ENCODE measurements at regions not wholly inside any gene's neighbourhood (a gene's known extent, or its start where the extent isn't known, plus 50 kb on each side); places are given as distances from the start of the nearest gene placed in this dataset.

- H2AFZ ChIP-seq (ENCODE audit: insufficient read depth, low read depth, low read length, poor library complexity, severe bottlenecking), result no peak overlapping the region
- CTCF ChIA-PET, result no interaction called here
- no peaks in the 10 kb centered on the region for H3K9me3 Mint-ChIP-seq (ENCODE audit: insufficient read depth)
- H3K9me3 ChIP-seq (ENCODE audit: control extremely low read depth in 1 of 3, control insufficient read depth in 2 of 3, insufficient read depth in 1 of 3, low read length in 2 of 3), result peaks cover 0 to 5% (median 0%) of the 10 kb centered on the region in 3 donors
- no peak overlapping the region for H3K4me3 Mint-ChIP-seq
- no peaks in the 10 kb centered on the region for H3K79me2 ChIP-seq (ENCODE audit: control insufficient read depth, insufficient read depth, low read length)
- no peak for ATAC-seq (ENCODE audit: low read depth)
- no peaks in the 10 kb centered on the region for H3K4me1 Mint-ChIP-seq
- H3K27me3 Mint-ChIP-seq, result no peaks in the 10 kb centered on the region
- intact Hi-C loops (cut with micrococcal nuclease), result no loop called here
- no peaks in the 10 kb centered on the region for H3K4me1 ChIP-seq (ENCODE audit: control insufficient read depth in 2 of 2, insufficient read depth in 2 of 2, low read length in 2 of 2)
- 90% methylated on average over 2 of the region's 4 CpGs for WGBS (ENCODE audit: insufficient coverage)
- H3K27ac Mint-ChIP-seq, result no peak overlapping the region
- H3K27ac ChIP-seq (ENCODE audit: low read length in 2 of 2), result no peak overlapping the region
- H3K27me3 ChIP-seq (replicated peaks in 1 of 4; ENCODE audit: control extremely low read depth in 1 of 4, control insufficient read depth in 3 of 4, insufficient read depth in 4 of 4, low read length in 3 of 4), result no peaks in the 10 kb centered on the region
- DNase-seq, result no peak
- no peaks in the 10 kb centered on the region for H3K36me3 ChIP-seq (replicated peaks in 1 of 2; ENCODE audit: control extremely low read depth in 1 of 2, control insufficient read depth in 1 of 2, extremely low read depth in 1 of 2, insufficient read depth in 2 of 2, low read length in 1 of 2)
- TF ChIP-seq CTCF (IDR thresholded peaks at IDR 0.05), result no peak
- TF ChIP-seq EZH2 (IDR thresholded peaks at IDR 0.05; ENCODE audit: borderline replicate concordance, insufficient read depth, low read depth, low read length, poor library complexity, severe bottlenecking), result no peak
- H3K9ac ChIP-seq (ENCODE audit: low read length), result no peak overlapping the region
- H3K4me2 ChIP-seq (replicated peaks; ENCODE audit: low read depth, low read length, poor library complexity, severe bottlenecking), result no peak overlapping the region
- H4K20me1 ChIP-seq (ENCODE audit: control insufficient read depth, insufficient read depth, low read length, poor library complexity, severe bottlenecking), result no peaks in the 10 kb centered on the region
- POLR2A ChIA-PET, result no interaction called here
- H3K4me3 ChIP-seq (ENCODE audit: control extremely low read depth in 1 of 5, extremely low read depth in 1 of 5, insufficient read depth in 1 of 5, low read depth in 2 of 5, low read length in 4 of 5), result no peak overlapping the region
Observed at GRCh38 chr4:125725957-125726525, 411.3 kb downstream of the FAT4 start.

- DNase-seq (no peak), ATAC-seq (ENCODE audit: low read depth) (no peak)
- Histone ChIP-seq H3K79me2 (ENCODE audit: control insufficient read depth, insufficient read depth, low read length) (no peaks in the 10 kb centered on the region), H3K9me3 (ENCODE audit: control extremely low read depth in 1 of 3, control insufficient read depth in 2 of 3, insufficient read depth in 1 of 3, low read length in 2 of 3) (peaks cover 0 to 5% (median 0%) of the 10 kb centered on the region in 3 donors), H3K27ac (ENCODE audit: low read length in 2 of 2) (no peak overlapping the region), H4K20me1 (ENCODE audit: control insufficient read depth, insufficient read depth, low read length, poor library complexity, severe bottlenecking) (no peaks in the 10 kb centered on the region), H3K36me3 (replicated peaks in 1 of 2; ENCODE audit: control extremely low read depth in 1 of 2, control insufficient read depth in 1 of 2, extremely low read depth in 1 of 2, insufficient read depth in 2 of 2, low read length in 1 of 2) (no peaks in the 10 kb centered on the region), H3K4me1 (ENCODE audit: control insufficient read depth in 2 of 2, insufficient read depth in 2 of 2, low read length in 2 of 2) (no peaks in the 10 kb centered on the region), H3K4me3 (ENCODE audit: control extremely low read depth in 1 of 5, extremely low read depth in 1 of 5, insufficient read depth in 1 of 5, low read depth in 2 of 5, low read length in 4 of 5) (no peak overlapping the region), H3K4me2 (replicated peaks; ENCODE audit: low read depth, low read length, poor library complexity, severe bottlenecking) (no peak overlapping the region), H3K27me3 (replicated peaks in 1 of 4; ENCODE audit: control extremely low read depth in 1 of 4, control insufficient read depth in 3 of 4, insufficient read depth in 4 of 4, low read length in 3 of 4) (no peaks in the 10 kb centered on the region), H3K9ac (ENCODE audit: low read length) (no peak overlapping the region), H2AFZ (ENCODE audit: insufficient read depth, low read depth, low read length, poor library complexity, severe bottlenecking) (no peak overlapping the region)
- Mint-ChIP-seq H3K9me3 (ENCODE audit: insufficient read depth) (peaks cover under 1% of the 10 kb centered on the region), H3K4me3 (no peak overlapping the region), H3K4me1 (no peaks in the 10 kb centered on the region), H3K27me3 (no peaks in the 10 kb centered on the region), H3K27ac (no peak overlapping the region)
- POLR2A ChIA-PET, result no interaction called here
- CTCF ChIA-PET, result no interaction called here
- intact Hi-C loops (cut with micrococcal nuclease), result no loop called here
- TF ChIP-seq EZH2 (IDR thresholded peaks at IDR 0.05; ENCODE audit: borderline replicate concordance, insufficient read depth, low read depth, low read length, poor library complexity, severe bottlenecking) (no peak), CTCF (IDR thresholded peaks at IDR 0.05) (no peak)
- WGBS (ENCODE audit: insufficient coverage), result 91% methylated on average over 2 of the region's 2 CpGs
Observed at GRCh38 chr4:125727931-125728330, 413.2 kb downstream of the FAT4 start.

Measured in B cell (primary cell).